ENCODE measurements at regions not wholly inside any gene's neighbourhood (a gene's known extent, or its start where the extent isn't known, plus 50 kb on each side); places are given as distances from the start of the nearest gene placed in this dataset.

- TF ChIP-seq CTCF (tag by site-specific recombination; IDR thresholded peaks at IDR 0.05): no peak
- no peak for TF ChIP-seq SCRT1 (tag by site-specific recombination; IDR thresholded peaks at IDR 0.05; ENCODE audit: borderline replicate concordance)
- TF ChIP-seq BCL11A (tag by site-specific recombination; IDR thresholded peaks at IDR 0.05; ENCODE audit: low read depth): no peak
- TF ChIP-seq ZNF324 (tag by site-specific recombination; IDR thresholded peaks at IDR 0.05): no peak
- no peak for TF ChIP-seq ATF2 (tag by site-specific recombination; IDR thresholded peaks at IDR 0.05; ENCODE audit: low read depth)
Observed at GRCh38 chr6:167221400-167222201, 63.8 kb upstream of the GPR31 start.
